ENCODE measurements at regions not wholly inside any gene's neighbourhood (a gene's known extent, or its start where the extent isn't known, plus 50 kb on each side); places are given as distances from the start of the nearest gene placed in this dataset.

- Histone ChIP-seq H3K9me2 (no peaks in the 10 kb centered on the region), H3K27me3 (ENCODE audit: insufficient read depth) (no peaks in the 10 kb centered on the region), H3K36me3 (replicated peaks in 1 of 2; ENCODE audit: control insufficient read depth in 1 of 2, insufficient read depth in 2 of 2, low read length in 1 of 2) (no peaks in the 10 kb centered on the region), H3K4me3 (ENCODE audit: low read depth in 2 of 2, low read length in 1 of 2) (no peak overlapping the region), H3K4me2 (no peak overlapping the region), H3F3A (replicated peaks; ENCODE audit: insufficient read depth) (no peaks in the 10 kb centered on the region), H2AFZ (ENCODE audit: low read depth) (no peak overlapping the region), H3K4me1 (ENCODE audit: control insufficient read depth in 1 of 2, insufficient read depth in 2 of 2, low read depth in 1 of 2, low read length in 1 of 2) (no peaks in the 10 kb centered on the region), H3K9ac (no peak overlapping the region), H4K20me1 (ENCODE audit: insufficient read depth) (no peaks in the 10 kb centered on the region), H3K9me3 (peaks cover 5% of the 10 kb centered on the region; the same call in 1 of the 2 replicates), H3K27ac (ENCODE audit: low read depth in 2 of 2, low read length in 1 of 2) (no peak overlapping the region), H3K79me2 (ENCODE audit: insufficient read depth) (no peaks in the 10 kb centered on the region)
- ChIA-PET POLR2A (no interaction called here), CTCF (no interaction called here)
- WGBS (ENCODE audit: low lambda C conversion rate), result 79% methylated on average over 9 of the region's 9 CpGs
- TF ChIP-seq GATA2 (CRISPR knock-in tag; IDR thresholded peaks at IDR 0.05) (no peak), YY1 (IDR thresholded peaks at IDR 0.05; ENCODE audit: low read depth) (no peak), NRF1 (IDR thresholded peaks at IDR 0.05; ENCODE audit: low read depth, low read length) (no peak), MXI1 (IDR thresholded peaks at IDR 0.05; ENCODE audit: low read depth, low read length) (no peak), ZBTB33 (IDR thresholded peaks at IDR 0.05; ENCODE audit: borderline replicate concordance, low read depth) (no peak), REST (IDR thresholded peaks at IDR 0.05; ENCODE audit: low read depth, low read length) (no peak)
- no peak for DNase-seq
These were observed 257.2 kb downstream of the NFKBIZ start for GRCh38 chr3:102106416-102107097.

GRCh38 chr3:102112704-102113230 lies 263.5 kb downstream of the NFKBIZ start:
- H3K4me3 ChIP-seq (ENCODE audit: low read depth in 2 of 2, low read length in 1 of 2), result no peak overlapping the region
- H3K4me2 ChIP-seq, result no peak overlapping the region
- H3K79me2 ChIP-seq (ENCODE audit: insufficient read depth), result no peaks in the 10 kb centered on the region
- no peak overlapping the region for H2AFZ ChIP-seq (ENCODE audit: low read depth)
- H3K9me3 ChIP-seq, result no peaks in the 10 kb centered on the region
- H4K20me1 ChIP-seq (ENCODE audit: insufficient read depth), result no peaks in the 10 kb centered on the region
- ChIA-PET CTCF (no interaction called here), POLR2A (no interaction called here)
- H3K27ac ChIP-seq (ENCODE audit: low read depth in 2 of 2, low read length in 1 of 2), result no peak overlapping the region
- no peaks in the 10 kb centered on the region for H3K27me3 ChIP-seq (ENCODE audit: insufficient read depth)
- H3K36me3 ChIP-seq (replicated peaks in 1 of 2; ENCODE audit: control insufficient read depth in 1 of 2, insufficient read depth in 2 of 2, low read length in 1 of 2), result no peaks in the 10 kb centered on the region
- no peak for DNase-seq
- no peaks in the 10 kb centered on the region for H3K4me1 ChIP-seq (ENCODE audit: control insufficient read depth in 1 of 2, insufficient read depth in 2 of 2, low read depth in 1 of 2, low read length in 1 of 2)
- no peaks in the 10 kb centered on the region for H3F3A ChIP-seq (replicated peaks; ENCODE audit: insufficient read depth)
- TF ChIP-seq MAX (IDR thresholded peaks at IDR 0.05; ENCODE audit: low read depth), result no peak
- no peak for TF ChIP-seq FOXM1 (IDR thresholded peaks at IDR 0.05; ENCODE audit: low read depth)
- no peak for TF ChIP-seq PBX3 (IDR thresholded peaks at IDR 0.05)
- TF ChIP-seq EP300 (IDR thresholded peaks at IDR 0.05; ENCODE audit: borderline replicate concordance in 1 of 2, low read depth in 1 of 2, low read length in 1 of 2), result no peak
- no peak for TF ChIP-seq NRF1 (IDR thresholded peaks at IDR 0.05; ENCODE audit: low read depth, low read length)
- no peak for TF ChIP-seq GATA2 (CRISPR knock-in tag; IDR thresholded peaks at IDR 0.05)
- TF ChIP-seq RAD21 (IDR thresholded peaks at IDR 0.05; ENCODE audit: low read length), result no peak
- TF ChIP-seq TAF1 (IDR thresholded peaks at IDR 0.05; ENCODE audit: borderline replicate concordance, low read depth, low read length), result no peak
- TF ChIP-seq GABPA (IDR thresholded peaks at IDR 0.05; ENCODE audit: low read depth), result no peak
- H3K9me2 ChIP-seq, result no peaks in the 10 kb centered on the region
- no peak overlapping the region for H3K9ac ChIP-seq
